ENCODE measurements at regions not wholly inside any gene's neighbourhood (a gene's known extent, or its start where the extent isn't known, plus 50 kb on each side); places are given as distances from the start of the nearest gene placed in this dataset.

DNA sequence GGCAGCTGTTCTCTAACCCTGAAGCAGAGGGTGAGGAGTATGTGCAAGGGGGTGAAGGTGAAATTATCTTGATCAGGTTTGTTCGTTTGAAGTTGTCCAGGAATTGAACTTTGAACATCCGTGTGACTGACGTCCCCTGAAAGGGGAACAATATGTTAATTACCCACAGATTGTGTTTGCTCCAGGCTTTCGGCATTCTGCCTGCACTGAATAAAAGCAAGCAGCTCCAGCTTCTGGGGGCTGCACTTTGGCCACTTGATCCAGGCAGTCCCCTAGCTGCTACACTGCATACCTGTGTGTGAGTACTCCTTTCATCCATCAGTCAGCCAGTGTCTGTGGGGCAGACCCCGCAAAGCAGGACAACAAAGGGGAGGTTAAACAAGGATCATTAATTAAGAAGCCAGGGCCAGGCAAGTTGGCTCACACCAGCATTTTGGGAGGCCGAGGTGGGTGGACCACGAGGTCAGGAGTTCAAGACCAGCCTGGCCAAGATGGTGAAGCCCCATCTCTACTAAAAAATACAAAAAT, 104.8 kb upstream of the BTN3A2 start:
- no peak for TF ChIP-seq CTCF (IDR thresholded peaks at IDR 0.05)
- TF ChIP-seq POLR2A (IDR thresholded peaks at IDR 0.05), result no peak
- TF ChIP-seq EP300 (IDR thresholded peaks at IDR 0.05), result no peak
